GM19238 (cell line): ENCODE measurements at regions not wholly inside any gene's neighbourhood (a gene's known extent, or its start where the extent isn't known, plus 50 kb on each side); places are given as distances from the start of the nearest gene placed in this dataset.

Experiments
- DNase-seq: peaks from one replicate; pipeline ENCODE4 v3.0.0; 2011; ENCODE audit warnings: low spot score; ENCODE audit not compliant: insufficient read length

DNA sequence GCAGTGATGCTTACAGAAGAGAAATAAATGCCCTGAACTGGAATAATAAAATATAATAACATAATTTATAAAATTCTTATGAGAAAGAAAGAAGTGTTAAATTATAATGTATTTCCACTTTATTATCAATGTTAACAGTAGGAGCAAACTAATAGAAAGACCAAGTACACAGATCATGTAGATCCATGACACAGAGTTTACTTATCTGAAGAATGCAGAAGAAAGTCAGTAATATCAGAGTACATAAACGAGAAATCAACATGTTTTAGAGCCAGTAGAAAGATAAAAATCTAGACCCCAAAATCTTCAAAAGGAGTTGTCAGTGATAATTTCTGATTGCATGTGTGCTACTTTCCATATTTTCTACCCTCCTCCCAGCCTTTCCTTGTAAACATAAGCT lies 334.8 kb upstream of the MANEA start:
- no peak for DNase-seq

DNA sequence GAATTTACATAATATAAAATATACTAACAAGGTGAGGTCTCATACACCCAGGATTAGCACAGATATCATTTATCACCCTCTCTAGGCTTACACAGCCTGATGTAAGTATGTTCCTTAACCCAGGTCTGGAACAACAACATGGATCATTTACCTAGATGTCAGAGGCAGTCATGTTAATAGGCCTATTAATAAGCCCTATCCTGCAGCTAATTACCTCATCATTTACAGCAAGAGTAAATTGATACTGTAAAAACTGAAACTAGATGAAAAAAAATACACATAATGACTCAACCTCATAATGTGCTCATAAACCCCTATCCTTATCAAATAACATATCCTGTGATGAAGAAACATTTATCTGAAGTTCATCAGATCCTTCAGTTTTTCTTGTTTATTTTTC lies 334.3 kb upstream of the MANEA start:
- no peak for DNase-seq

DNA sequence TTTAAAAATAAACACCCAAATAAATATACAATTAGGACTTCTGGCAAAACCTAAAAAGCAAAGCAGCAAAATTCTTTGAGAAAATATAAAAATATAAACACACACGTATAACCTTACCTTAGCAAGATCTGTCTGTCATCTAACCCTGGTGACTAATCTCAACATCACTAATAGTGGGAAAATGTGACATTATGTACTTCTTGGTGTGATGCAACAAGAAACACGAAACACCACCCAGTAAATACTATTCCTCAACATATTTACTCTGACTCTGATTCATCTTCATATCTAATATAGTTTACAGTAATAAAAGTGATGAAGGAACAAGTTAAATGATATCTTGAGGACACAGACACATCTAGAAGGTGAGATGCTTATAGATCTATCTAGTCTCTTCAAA lies 332.6 kb upstream of the MANEA start:
- DNase-seq: no peak

DNA sequence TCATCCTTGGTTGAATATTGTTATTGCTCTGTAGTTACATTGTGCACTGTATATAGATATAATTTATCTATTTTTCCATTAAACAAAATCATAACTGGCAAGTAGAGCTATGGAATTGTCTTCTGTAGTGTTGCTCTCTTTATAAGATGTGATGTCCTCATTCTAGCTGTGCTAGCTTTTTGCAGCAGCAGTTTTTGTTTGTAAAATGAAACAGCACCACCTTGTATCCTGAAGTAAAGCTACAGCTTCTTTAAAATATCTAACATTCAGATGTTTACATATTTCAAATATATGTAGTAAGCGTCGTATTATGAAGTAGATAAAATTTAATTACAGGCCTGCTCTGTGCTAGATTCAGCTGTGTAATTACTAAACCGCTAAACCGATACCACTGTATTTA lies 328.8 kb upstream of the MANEA start:
- no peak for DNase-seq

DNA sequence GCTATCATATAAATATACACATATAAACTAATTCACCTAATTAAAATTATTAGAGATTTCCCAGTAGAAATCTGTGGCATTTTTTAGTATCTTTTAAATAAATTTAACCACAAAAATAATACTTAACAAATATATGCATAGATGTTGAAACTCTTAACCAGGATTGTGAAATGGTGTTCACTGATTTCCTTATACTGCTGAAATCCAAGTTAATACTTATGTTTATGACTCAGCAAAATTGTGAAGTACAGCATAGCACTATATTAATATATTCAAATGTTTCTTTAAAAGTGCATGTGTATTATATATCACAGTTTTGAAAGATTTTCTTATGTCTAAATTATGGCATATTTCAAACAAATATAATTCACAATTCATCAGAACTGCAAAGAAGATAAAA lies 328.2 kb upstream of the MANEA start:
- DNase-seq: no peak

DNA sequence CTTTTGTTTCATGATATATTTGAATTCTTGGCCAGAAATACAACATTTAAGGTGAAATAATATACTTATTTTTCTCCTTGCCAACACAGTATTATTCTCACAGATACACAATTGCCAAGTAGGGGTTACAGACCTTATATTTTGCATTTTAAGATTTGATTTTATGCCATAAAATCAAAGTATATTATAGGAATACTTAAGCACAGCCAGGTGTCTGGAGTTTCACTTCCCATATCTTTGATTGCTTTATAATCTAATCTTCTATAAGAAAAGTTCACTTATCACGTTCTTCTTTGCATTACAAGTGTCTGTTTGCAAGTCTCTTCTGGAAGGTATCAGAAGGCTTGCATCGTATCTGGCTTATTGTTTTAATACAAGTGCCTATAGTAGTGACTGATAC lies 327.7 kb upstream of the MANEA start:
- no peak for DNase-seq

DNA sequence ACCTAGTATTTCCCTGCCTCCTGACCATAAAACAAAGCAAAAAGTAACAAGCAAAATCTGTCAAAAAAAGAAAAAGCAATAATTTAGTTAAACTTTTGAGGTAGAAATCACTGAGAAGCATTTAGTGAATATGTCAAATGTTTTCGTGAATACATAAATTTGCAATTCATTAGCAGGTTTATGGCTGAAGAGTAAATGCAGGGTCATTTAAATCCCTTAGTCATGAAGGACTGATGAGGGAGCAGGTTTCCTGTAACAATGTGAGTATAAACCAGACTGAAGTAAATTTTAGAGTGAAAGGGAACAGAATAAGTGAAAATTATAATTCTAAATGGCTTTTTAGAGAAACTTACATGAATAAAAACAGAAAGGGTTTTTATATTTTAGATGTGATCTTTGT lies 313.5 kb upstream of the MANEA start:
- no peak for DNase-seq

DNA sequence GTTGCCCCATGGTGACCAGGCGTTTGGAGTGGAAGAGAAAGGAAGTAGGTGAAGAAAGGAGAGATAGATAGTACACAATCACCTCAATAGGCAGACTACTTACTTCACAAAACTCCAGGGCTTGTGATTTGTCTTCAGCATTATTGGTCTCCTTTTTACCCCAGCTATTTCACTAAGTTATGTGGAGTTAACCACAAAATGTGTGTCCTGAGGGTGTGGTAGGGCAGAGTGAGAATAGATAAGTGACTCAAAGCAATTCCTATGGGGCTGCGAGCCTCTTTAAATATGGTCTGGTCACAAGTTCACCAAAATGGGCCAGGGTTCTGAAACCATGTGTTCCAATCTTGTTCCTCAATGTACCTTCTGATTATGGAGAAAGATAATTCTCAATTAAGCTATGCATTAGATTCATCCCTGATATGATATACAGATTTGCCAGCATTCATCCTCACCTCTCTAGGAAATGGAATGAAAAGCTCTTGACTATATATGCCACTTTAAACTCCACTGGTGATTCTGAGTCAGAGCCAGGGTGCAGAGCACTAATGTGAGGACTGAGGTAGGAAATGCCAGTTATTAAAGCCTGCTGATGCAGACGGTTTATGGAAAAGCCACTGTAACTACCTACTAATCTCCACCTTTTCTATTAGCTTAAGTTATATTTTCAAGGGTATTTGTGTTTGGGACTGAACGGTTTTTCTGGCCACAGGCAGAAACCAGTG lies 310.6 kb upstream of the MANEA start:
- no peak for DNase-seq

DNA sequence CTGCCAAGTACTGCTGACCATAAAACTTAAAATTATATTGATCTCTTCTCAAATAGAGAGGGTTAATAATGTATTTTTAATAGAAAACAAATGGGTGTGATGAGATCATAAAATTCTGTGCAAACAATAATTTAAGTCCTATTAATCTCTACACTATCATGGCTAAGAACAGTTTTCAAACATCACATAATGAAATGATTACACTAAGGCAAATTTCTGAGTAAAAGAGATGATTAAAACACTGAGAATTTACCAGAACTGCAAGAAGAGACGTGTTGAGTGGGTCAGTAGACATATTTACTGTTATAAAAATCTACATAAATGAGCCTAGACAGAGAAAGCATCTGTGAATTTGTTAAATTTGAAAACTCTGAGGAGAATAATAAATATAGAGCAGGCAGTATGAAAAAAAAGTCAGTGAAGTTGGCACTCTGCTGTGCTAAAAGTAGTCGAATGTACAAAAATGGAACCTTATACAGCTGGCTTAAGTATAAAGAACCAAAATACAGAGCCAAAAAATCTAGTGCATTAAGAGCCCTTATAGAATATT lies 302.6 kb upstream of the MANEA start:
- DNase-seq: no peak

DNA sequence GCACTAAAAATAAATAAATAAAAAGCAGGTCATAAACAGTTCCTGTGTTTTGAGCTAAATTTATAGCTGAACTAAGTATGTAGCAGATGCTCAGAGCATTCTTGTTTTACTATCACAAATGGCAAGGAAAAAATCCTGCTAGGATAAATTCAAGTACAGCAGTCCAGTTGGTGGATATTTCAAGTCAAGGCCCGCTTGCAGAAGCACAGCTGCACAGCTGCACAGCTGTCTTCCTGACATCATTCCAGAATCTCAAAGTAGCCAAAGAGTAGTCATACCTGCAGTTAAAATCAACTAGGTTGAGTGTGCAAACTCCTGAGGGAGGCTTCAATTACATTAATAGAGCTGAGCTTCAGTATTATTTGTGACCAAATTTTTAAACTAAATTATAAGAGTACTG lies 297.7 kb upstream of the MANEA start:
- DNase-seq: no peak

DNA sequence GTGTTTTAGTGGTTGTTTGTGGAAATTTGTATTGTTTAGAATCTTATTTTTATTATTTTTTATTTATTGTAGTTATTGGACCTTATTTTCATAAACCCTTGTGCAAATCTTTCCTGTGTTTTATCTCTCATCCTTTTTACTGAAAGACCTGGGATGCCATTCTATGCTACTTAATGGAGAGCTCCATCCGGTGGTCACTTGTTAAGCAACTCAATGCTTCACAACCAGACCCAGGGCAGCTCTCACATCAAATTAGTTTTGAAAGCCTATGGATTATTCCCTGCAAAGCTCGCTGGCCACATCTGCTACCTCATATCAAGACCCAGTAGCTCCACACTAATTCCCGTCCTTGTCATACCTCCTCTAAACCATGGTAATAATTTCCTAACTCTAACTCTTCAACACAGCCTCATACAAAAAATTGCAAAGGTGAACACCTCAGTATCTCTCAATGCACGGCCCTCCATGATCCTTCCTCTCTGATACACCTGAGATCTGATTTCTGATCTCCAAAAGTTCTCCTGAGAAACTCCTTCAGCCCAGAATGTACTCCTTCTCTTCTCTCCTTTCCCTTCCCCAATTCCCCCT lies 296.6 kb upstream of the MANEA start:
- DNase-seq: no peak

DNA sequence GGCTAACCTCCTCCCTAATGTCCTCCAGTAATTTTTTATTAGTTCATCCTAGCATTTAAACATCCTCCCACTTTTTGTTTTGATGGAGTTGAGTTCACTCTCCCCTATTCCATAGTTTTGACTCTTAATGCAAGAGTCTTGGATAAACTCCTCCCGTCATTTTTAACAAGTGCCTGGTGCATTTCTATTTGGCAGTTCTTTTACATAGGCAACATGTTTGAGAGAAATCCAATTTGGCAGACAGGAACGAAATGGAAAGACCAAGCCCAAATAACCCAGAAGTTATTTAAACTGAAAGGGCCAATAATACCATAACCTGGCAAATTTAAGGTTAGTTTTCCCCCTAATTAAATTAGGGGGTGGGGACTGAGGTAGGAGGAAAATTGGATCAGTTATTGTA lies 291.5 kb upstream of the MANEA start:
- DNase-seq: no peak

DNA sequence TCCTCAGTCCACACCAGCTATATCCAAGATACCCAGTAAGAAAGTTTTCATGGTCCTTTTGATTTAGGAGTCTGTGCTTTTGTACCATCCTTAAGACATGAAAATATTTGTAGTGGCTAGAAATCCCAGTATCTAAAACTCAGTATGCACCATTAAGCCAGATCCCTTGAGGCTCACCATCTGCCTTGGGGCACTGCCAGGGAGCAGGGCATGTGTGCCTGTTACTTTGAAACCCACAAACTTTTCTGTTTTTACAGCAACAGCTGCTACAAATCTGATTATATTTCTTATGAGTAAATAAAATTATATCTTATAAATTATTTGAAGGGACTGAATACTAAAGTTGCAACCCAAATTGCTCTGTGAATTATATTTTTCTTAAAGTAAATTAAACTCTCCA lies 290.5 kb upstream of the MANEA start:
- no peak for DNase-seq

DNA sequence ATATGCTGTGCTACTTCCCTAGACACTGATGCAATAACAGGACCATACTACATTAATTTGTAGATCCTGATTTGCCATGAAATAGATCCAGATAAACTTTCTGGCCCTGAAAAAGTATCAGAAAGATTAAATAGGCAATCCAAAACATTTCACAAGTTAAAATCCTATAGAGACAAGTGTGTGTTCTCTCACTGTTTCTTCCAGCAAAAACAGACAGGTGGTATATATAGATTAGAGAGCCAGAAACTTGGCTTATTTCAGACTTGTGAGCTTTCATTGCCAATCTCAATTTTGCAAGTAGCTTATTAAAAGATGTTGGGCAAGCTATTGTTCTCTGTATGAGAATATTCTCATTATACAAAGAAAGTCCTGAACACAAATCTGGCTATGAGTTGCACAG lies 289.1 kb upstream of the MANEA start:
- DNase-seq: no peak

DNA sequence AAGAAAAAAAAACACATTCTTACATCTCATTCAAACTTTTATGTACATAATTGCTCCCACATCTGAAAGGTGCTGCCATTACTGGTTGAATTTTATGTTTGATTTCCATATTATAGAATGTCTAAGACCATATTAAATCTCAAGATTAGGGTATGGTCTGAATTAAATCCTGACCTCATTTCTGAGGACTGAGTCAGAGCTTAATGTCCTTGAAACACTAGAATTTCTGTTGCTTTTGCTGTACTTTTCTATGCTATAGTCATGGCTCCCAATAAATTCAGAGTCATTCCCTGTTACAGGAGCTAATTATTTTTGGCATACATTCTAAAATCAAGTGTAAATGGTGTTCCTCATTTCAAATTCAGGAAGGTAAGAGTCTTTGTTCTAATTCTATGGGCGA lies 285.3 kb upstream of the MANEA start:
- DNase-seq: no peak

DNA sequence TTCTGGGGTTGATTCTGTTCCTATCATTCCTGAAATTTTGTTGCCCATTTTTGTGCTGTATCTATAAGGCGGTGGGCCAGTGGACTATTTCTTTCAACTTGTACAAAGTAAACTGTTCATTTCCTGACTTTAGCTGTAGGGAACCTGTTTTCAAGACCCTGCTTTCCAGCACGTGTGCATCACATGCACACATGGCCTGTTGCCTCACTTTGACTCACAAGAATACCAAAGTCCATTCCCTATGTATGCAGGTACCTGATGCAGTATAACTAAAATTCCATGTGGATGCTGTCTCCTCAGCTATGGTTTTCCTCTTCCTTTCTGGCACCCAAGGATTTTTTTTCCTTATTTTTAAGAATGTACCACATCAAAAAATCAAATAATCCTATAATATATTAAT lies 284.1 kb upstream of the MANEA start:
- DNase-seq: no peak

DNA sequence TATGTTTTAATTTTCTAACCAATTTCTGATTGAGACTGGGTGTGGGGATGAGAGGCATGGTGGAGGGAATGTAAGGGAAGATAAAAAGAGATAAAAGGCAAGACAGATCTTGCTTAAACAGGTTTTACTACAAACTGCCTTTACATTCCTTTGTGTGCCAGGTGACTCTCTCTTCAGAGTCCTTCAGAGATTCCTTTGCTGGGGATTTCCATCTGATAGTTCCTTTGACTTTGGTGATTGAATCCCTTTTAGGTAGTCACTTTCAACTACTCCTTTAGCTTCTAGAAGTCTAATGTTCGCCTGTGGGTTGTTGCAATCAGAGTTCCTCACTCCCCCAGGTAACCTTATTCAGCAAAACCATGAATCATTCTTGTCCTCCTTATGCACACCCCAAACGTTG lies 283.3 kb upstream of the MANEA start:
- no peak for DNase-seq

DNA sequence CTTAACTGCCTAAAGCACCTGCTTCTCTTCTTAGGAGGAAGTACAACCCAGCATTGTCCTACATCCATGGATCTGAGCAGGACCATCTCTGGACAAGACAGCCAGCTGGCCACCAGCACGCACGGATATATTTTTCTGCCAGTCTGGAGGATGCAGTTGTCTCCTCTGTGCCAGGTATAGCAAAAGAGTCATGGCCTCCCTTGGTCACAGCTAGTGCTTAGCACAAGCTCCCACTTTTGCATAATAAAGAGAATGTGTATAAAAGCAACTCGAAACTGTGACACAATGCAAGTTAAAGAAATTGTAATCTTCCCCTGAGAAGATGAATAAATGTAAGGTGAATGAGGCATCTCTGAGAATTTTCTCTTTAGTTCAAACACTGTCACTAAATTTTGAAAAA lies 267.8 kb upstream of the MANEA start:
- DNase-seq: no peak

DNA sequence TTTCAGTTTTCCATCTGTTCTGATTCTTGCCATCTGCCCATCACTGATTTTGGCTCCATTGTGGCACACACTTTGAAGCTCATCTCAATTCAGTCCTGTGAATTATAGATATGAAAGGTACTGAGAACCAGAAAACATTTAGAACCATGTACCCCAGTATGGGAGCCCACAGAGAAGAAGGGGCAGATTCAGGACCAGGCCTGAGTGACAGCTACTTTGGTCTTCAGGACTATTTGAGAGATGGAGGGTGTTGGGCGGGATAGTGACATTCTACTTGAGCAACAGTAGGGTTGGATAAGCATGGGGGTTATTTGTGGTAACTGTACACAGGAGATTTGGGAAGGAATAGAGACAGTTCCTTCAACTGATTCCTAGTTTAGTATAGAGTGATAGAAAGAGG lies 259.2 kb upstream of the MANEA start:
- DNase-seq: no peak

DNA sequence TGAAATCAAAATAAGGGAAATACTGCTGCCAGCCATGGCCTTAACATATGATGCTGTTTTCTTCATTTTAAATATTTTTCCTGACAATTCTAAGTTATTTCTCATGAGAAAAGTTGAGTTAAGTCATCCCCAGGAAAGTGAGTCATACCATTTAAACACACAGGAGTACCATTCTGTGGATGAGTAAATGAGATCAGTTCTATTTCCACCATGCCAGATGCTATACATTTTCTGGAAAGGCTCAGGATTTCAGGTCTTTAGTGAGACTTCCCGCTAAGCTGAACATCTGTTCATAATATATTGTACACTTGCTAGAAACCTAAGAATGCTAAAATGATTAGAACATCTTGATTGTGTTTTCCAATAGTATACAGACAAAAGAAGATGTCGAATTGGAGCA lies 256.2 kb upstream of the MANEA start:
- DNase-seq: no peak

DNA sequence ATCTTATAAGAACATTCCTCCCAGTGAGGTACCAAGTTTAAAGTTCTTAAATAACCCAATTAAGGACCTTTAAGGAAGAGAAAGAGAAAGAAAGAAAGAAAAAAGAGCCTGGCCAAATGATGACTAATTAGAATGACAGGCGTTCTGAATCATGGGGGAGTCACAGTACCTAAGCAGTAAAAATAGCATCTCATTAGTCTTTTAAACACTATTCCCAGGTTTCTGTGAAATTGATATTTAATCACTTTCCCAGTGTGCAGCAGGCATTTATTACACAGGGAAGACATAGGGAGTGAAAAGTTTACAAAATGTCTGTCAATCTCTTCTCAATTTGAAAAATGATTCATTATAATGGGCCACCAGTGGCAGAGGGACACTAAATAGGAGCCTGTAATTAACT lies 251.4 kb upstream of the MANEA start:
- DNase-seq: no peak

DNA sequence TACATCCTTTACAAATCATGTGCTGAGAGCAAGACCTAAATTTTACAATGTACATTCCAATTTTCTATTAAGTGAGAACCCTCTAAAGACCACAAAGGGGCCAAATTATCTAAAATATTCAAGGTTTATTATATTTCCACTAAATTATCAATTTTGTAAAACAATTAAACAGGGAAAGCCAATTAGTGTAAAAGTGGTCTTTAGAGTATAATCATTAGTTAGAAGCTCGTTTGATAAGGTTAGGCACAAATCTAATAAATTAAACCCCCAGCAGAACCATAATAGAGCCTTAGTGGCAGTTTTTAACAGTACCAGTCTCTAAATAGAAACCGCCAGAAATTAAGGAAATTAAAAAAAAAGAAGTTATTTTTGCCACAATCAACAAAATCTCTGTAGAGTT lies 249.1 kb upstream of the MANEA start:
- DNase-seq: no peak

DNA sequence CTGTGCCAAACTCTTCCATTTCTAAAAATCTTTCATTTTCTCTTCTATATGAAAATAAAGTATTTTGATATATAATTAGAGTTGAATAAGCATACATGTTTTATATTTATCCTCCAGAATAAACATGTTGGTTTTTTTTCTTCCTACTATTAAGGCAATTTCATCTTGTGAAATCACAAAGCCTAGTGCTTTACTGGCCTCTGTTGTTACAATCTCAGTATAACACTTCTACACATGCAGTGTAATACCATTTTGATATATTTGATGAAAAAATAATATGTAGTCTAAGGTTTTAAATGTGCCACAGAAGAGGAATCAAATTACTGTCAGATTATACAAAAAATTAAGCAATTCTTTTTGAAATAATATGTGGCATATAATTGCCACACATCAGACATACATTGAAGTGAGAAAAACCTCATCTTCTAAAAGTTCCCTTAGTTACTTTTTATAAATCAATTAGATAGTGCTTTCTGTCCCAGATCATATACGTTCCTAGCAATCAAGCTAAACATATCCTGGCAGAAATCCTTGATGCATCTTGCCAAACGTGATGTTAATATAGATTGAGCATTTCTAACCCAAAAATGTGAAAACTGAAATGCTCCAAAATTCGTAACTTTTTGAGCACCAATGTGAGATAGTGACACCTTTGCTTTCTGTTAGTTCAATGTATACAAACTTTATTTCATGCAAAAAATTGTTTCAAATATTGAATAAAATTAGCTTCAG lies 225.1 kb upstream of the MANEA start:
- DNase-seq: no peak
